ENCODE measurements at regions not wholly inside any gene's neighbourhood (a gene's known extent, or its start where the extent isn't known, plus 50 kb on each side); places are given as distances from the start of the nearest gene placed in this dataset.

DNA sequence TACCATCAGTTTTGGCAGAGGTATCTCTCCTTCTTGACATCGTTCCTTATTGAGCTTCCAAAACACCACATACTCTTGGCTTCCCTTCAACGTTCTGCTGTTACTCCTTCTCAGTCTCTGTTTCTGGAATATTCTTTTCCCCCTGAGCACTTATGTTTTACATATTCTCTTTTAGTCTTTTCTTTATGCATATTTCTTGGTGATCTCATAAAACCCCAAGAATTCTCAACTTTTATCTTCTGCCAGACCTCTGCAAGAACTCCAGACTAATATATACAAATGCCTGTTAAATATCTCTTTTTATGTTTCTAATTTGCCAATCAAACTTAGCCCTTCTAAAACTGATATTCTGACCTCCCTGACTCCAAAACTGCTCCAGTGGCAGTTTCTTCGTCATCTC lies 453.4 kb upstream of the CTNND2 start:
- TF ChIP-seq SRF (IDR thresholded peaks at IDR 0.05; ENCODE audit: low read depth) (no peak), EZH2phosphoT487 (IDR thresholded peaks at IDR 0.05; ENCODE audit: borderline replicate concordance) (no peak), YY1 (IDR thresholded peaks at IDR 0.05; ENCODE audit: extremely low read depth, insufficient replicate concordance, low read depth, low read length) (no peak), FOSL1 (IDR thresholded peaks at IDR 0.05; ENCODE audit: low read depth) (no peak), CEBPB (IDR thresholded peaks at IDR 0.05; ENCODE audit: low read depth) (no peak), CBX3 (IDR thresholded peaks at IDR 0.05; ENCODE audit: low read depth) (no peak), TCF7L2 (IDR thresholded peaks at IDR 0.05; ENCODE audit: borderline replicate concordance, extremely low read depth, insufficient read depth, insufficient read length) (no peak), ZFX (IDR thresholded peaks at IDR 0.05) (no peak), EGR1 (IDR thresholded peaks at IDR 0.05; ENCODE audit: low read depth) (no peak), ZNF274 (IDR thresholded peaks at IDR 0.05; ENCODE audit: low read depth, low read length) (no peak), EZH2 (IDR thresholded peaks at IDR 0.05) (no peak), JUND (IDR thresholded peaks at IDR 0.05) (no peak), ELF1 (IDR thresholded peaks at IDR 0.05; ENCODE audit: borderline replicate concordance, low read depth) (no peak), SIN3A (IDR thresholded peaks at IDR 0.05; ENCODE audit: low read depth) (no peak), SP1 (IDR thresholded peaks at IDR 0.05; ENCODE audit: low read depth) (no peak), RAD21 (IDR thresholded peaks at IDR 0.05; ENCODE audit: low read depth) (no peak)
- TF ChIP-seq, protein P1, sequence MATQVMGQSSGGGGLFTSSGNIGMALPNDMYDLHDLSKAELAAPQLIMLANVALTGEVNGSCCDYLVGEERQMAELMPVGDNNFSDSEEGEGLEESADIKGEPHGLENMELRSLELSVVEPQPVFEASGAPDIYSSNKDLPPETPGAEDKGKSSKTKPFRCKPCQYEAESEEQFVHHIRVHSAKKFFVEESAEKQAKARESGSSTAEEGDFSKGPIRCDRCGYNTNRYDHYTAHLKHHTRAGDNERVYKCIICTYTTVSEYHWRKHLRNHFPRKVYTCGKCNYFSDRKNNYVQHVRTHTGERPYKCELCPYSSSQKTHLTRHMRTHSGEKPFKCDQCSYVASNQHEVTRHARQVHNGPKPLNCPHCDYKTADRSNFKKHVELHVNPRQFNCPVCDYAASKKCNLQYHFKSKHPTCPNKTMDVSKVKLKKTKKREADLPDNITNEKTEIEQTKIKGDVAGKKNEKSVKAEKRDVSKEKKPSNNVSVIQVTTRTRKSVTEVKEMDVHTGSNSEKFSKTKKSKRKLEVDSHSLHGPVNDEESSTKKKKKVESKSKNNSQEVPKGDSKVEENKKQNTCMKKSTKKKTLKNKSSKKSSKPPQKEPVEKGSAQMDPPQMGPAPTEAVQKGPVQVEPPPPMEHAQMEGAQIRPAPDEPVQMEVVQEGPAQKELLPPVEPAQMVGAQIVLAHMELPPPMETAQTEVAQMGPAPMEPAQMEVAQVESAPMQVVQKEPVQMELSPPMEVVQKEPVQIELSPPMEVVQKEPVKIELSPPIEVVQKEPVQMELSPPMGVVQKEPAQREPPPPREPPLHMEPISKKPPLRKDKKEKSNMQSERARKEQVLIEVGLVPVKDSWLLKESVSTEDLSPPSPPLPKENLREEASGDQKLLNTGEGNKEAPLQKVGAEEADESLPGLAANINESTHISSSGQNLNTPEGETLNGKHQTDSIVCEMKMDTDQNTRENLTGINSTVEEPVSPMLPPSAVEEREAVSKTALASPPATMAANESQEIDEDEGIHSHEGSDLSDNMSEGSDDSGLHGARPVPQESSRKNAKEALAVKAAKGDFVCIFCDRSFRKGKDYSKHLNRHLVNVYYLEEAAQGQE (IDR thresholded peaks at IDR 0.05; ENCODE audit: low read depth) = no peak
- TF ChIP-seq, protein P2, sequence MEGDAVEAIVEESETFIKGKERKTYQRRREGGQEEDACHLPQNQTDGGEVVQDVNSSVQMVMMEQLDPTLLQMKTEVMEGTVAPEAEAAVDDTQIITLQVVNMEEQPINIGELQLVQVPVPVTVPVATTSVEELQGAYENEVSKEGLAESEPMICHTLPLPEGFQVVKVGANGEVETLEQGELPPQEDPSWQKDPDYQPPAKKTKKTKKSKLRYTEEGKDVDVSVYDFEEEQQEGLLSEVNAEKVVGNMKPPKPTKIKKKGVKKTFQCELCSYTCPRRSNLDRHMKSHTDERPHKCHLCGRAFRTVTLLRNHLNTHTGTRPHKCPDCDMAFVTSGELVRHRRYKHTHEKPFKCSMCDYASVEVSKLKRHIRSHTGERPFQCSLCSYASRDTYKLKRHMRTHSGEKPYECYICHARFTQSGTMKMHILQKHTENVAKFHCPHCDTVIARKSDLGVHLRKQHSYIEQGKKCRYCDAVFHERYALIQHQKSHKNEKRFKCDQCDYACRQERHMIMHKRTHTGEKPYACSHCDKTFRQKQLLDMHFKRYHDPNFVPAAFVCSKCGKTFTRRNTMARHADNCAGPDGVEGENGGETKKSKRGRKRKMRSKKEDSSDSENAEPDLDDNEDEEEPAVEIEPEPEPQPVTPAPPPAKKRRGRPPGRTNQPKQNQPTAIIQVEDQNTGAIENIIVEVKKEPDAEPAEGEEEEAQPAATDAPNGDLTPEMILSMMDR (IDR thresholded peaks at IDR 0.05 in 2 of 3, conservative IDR thresholded peaks at IDR 0.05 in 1 of 3; ENCODE audit: borderline replicate concordance in 1 of 3, insufficient read depth in 1 of 3, low read depth in 2 of 3, low read length in 2 of 3) = no peak
- TF ChIP-seq, protein P3, sequence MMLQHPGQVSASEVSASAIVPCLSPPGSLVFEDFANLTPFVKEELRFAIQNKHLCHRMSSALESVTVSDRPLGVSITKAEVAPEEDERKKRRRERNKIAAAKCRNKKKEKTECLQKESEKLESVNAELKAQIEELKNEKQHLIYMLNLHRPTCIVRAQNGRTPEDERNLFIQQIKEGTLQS (IDR thresholded peaks at IDR 0.05) = no peak
- TF ChIP-seq, protein P4, sequence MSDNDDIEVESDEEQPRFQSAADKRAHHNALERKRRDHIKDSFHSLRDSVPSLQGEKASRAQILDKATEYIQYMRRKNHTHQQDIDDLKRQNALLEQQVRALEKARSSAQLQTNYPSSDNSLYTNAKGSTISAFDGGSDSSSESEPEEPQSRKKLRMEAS (IDR thresholded peaks at IDR 0.05) = no peak
- DNase-seq (ENCODE audit: low read depth, low spot score) = no peak

More for the DNA sequence above, 453.4 kb upstream of the CTNND2 start:
- Histone ChIP-seq H3K4me3 (replicated peaks in 1 of 2; ENCODE audit: low read depth in 1 of 2, low read length in 2 of 2) (no peak overlapping the region), H3K9me2 (ENCODE audit: insufficient read depth) (no peaks in the 10 kb centered on the region), H2AFZ (ENCODE audit: low read depth, low read length, poor library complexity, severe bottlenecking) (no peak overlapping the region), H3K9ac (ENCODE audit: low read length) (no peak overlapping the region), H3K4me2 (ENCODE audit: low read length) (no peak overlapping the region), H3K79me2 (ENCODE audit: insufficient read depth, low read length) (no peaks in the 10 kb centered on the region), H3K4me1 (ENCODE audit: control insufficient read depth in 1 of 2, insufficient read depth in 2 of 2, low read length in 2 of 2) (no peaks in the 10 kb centered on the region), H3K36me3 (ENCODE audit: control insufficient read depth in 1 of 2, insufficient read depth in 2 of 2, low read length in 2 of 2) (no peaks in the 10 kb centered on the region), H3K9me3 (ENCODE audit: control insufficient read depth in 1 of 2, insufficient read depth in 1 of 2, low read depth in 1 of 2, low read length in 2 of 2) (peaks cover 5 to 22% of the 10 kb centered on the region in 2 experiments; a peak in 2 of 4 replicates), H3K27me3 (ENCODE audit: insufficient read depth, low read length) (no peaks in the 10 kb centered on the region), H3K27ac (ENCODE audit: low read depth, low read length) (no peak overlapping the region), H4K20me1 (ENCODE audit: insufficient read depth) (no peaks in the 10 kb centered on the region)
- intact Hi-C loops (cut with micrococcal nuclease) = no loop called here
- ChIA-PET RAD21 (ENCODE audit: low non-redundant PET in 1 of 2, low total read pairs in 2 of 2, uncharacterized antibody in 2 of 2, unreplicated experiment in 2 of 2) (no interaction called here), CTCF (no interaction called here), POLR2A (no interaction called here)
- BruUV-seq (replicated peaks) = no TSS peak
- ATAC-seq = no peak

Data from HCT116 (cell line).